GM20431 (cell line): ENCODE measurements at regions not wholly inside any gene's neighbourhood (a gene's known extent, or its start where the extent isn't known, plus 50 kb on each side); places are given as distances from the start of the nearest gene placed in this dataset.

ENCODE experiments used
- in situ Hi-C: fragments of 300-500 bp; cut with MseI, MboI; formaldehyde crosslinking; loops from one replicate; pipeline ENCODE4 v1.15.0; 2020; ENCODE audit warnings: low sequenced_read_pairs; ENCODE audit not compliant: unreplicated experiment

DNA sequence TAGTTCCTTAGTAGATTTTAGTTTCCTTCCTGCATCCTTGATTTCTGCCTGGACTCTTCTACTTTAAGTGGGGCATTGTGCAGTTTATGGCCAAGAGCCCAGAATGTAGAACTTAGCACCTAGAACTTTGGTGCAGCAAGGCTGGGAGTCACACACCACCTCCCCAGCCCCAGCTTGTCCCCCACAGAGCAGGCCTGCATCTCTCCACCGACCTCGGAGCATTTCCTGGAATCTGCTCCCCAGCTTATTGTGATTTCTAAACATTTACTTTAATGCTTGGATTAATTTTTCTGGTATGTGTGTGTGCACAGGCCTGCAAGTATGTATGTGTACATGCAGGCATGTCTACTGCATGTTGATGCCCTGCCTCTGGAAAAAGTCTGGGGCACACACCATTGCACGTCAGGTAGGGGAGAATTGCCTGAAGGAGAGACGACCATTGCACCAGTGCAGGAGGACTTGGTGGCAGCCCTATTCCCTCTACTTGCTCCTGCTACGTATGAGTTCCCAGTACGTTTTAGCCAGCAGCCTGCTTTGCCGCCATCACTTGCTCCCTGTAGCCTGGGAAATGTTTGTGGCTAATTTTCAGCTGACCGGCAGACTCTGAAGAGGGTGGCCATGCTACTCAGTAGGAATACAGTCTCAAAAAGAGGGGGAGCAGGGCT lies 419.9 kb upstream of the HS6ST1 start:
- in situ Hi-C loops, result no loop called here

DNA sequence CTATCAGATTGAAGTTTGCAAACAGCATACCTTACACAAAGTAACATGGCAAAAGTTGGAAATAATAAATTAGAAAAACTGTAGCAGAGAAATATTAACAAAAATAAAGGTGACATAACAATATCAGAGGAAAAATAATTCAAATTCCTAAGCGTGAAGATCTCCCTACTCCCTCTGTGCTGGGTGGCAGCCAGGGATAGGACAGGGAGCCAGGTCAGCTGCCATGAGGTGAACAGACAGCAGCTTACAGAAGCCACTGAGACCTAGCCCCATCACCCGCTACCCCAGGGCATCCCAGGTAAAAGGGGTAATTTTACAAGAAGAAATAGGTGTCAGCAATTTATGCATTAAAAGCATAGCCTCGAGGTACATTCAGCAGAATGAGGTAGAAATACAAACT lies 423.8 kb upstream of the HS6ST1 start:
- in situ Hi-C loops, result no loop called here

DNA sequence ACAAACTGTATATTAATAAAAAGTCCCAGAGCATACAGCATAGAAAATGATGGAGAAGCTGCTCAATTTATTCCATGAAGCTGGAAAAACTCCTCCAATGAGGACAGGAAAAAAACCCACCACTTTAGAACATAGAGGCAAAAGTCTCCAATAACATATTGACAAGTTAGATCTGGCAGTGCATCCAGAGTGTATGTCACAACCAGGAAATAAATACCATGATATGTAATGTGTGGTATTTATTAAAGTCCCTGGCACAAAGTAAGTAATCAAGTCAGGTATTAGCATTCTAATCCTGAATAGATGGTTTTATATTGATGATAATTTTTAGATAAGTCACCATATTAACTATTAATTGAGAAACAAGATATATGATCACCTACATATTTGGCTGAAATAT lies 427.3 kb upstream of the HS6ST1 start:
- in situ Hi-C loops, result no loop called here

DNA sequence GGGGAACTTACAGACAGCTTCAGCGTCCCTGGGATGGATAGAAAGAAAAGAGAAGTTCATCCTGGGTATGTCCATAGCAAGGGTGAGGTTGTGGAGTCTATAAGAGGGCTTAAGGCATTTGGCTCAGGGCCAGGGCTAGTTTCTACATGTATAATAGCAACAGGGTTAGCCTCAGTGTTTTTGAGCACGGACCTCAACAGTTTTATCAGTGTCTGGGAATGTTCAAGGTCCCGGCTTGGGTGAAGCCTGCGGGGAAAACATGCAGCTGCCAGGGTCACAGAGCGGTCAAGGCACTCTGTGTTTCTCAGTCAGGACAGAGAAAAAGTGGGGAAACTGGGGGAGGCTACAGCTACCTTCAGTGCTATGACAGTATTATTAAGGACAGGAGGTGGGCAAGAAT lies 427.7 kb upstream of the HS6ST1 start:
- in situ Hi-C loops, result no loop called here

DNA sequence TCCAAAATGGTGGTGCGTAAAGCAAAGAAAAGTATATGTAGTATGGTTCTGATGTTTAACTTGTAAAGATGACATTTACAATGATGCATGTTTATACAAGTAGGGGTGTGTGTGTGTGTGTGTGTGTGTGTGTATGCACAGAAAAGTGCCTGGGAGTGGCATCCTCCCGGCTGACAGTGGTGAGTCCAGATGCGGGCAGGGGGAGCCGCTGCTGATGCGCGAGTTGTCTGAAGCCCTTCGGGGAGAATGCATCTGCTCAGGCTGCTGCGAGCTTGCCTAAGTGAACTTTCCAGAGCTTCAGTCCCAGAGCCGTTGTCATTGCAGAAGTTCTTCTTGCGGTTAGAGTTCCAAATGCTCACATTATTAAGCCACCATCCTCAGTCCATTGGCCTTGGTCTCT lies 429.7 kb upstream of the HS6ST1 start:
- in situ Hi-C loops, result no loop called here

DNA sequence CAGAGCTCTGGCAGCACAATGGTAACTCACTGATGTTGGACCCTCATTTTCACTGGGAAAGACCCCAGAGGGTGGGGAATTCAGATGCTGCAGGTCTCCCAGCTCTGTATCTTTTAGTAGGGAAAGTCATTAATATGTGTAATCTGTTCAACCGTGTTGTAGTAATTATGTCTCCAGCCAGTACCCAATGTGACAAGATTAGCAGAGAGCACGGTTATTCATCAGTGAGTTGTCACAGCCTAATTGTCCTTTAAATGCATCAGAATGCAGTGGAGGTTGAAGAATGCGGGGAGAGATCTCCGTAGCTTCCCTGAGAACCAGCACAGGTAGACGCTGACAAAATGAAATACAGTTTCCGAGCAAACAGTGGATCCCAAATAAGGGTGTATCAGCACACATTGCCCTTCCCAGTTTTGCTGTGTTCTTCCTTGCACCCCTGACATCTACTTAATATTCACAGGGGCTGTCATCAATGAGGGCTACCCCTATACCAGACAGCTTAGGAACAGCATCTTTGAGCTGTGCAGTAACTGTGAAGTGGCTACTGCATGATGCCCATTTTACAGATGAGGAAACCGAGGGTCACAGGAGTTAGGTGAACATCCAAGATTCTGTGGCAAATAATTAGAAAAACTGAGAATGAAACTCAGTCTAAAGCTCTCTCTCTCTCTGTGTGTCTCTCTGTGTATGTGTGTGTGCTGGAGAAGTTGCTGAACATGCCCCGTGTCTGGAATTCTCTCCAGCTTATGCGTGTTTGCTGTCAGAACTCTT lies 430.4 kb upstream of the HS6ST1 start:
- in situ Hi-C loops, result no loop called here

DNA sequence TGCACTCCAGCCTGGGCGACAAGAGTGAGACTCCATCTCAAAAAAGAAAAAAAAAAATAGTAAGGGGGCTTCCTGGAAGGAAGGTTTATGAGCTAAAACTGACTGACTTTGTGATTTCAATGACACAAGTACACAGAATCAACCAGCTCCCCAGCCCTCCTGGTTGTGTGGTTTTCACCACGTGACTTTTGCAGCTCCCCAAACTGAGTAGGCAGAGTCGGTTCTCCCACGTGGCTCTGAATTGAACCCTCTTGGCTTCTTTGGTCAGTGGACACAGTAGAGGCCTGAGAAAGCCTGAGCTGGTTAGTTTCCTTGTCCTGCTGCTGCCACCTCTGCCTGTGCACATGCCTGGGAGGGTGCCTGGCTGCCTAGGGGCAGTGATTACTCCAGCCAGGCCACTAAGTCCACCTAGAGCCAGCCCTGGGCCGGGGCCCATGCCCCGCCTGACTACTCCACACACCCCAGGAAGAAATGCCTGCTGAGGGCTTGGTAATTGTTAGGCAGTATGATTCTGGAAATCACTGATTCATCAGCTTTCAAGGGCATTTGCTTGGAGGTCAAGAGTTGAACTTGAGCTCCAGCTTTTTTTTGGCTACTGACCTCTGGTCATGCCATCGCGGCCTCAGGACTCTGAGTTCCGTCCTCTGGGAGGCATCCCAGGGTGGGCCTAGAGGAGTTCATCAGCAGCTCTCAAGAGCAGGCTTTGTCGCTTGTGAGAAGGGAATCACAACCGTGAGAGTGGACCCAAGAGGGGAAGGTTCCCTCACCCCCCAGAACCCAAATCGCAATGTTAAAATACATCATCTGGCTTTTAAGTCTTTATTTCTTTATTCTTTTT lies 431.9 kb upstream of the HS6ST1 start:
- in situ Hi-C loops, result no loop called here

DNA sequence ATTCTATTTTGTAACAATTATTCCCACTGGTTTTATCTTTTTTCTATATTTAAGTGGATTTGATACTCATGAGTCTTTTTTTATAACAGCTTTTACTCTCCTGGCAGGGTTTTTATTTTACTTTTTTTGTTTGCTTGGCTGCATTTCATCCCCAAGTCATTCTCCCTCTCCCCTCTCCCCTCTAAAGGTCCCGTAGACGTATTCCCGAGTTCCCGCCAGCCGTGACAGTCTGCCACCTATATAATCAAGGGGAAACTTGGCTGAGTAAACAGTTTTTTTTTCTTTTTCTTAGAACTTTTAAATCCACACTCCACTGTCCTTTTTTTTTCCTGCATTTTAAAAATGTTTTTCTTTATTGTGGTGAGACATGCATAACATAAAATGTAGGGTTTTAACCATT lies 433.1 kb upstream of the HS6ST1 start:
- in situ Hi-C loops, result no loop called here

DNA sequence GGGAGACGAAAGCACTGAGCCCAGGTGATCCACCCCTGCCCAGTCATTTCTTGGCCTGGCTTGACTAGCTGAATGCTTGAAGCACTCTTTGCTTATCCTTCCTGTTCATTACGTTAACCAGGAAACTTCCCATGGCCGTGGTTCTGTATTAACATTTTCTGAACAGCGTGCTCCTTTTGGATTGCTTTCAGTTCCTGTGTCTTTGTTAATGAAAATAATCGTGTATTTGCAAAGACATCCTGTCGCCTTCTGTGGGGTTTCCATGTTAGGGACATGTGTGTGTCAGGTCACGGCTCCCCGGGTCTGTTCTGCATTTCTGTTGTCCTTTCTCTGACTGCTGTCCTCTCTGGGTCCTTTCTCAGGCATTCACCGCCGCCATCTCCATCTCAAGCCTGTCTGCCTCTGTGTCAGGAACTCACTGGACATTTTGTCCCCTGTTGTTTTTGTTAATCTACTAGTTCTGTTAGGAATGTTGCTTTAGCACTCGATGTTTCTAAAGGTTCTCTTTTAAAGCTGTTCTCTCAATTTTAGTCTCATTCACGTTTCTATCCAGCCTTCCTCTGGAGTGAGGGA lies 434.1 kb upstream of the HS6ST1 start:
- in situ Hi-C loops, result no loop called here

DNA sequence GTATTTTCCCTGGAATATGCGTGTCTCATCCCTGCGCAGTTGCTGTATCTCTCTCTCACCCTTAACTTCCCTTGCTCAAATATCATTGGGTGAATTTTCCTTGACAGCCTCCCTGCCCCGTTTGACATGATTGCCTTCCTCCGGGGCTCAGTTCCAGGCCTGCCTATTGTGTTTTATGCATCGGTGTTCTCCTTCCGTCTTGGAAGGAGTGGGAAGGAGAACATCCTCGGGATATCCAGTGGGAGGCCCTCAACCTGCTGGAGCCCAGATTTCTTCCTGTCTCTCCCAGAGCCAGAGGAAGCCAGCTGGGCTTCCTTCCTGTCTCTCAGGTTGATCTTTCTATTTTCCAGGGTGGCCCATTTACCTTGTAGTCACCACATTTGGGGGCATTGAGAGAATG lies 434.7 kb upstream of the HS6ST1 start:
- in situ Hi-C loops, result no loop called here

DNA sequence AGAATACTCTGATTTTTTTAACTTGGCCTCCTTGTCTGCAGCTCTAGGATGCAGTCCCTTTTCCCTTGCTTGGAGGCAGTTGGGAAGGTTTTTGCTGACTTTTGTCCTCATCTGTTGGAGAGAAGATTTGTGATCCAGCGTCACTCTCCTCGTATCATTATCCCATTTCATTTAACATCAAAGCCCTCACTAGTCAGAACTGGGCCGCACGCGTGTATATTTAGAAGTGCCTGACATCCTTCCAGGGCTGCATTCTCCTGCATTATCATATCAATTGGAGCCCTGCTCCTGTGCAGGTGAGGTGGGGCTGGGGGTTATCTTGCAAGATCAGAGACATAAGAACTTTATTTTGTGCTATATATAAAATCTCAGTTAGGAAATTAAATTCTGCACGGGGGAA lies 435.1 kb upstream of the HS6ST1 start:
- in situ Hi-C loops, result no loop called here

DNA sequence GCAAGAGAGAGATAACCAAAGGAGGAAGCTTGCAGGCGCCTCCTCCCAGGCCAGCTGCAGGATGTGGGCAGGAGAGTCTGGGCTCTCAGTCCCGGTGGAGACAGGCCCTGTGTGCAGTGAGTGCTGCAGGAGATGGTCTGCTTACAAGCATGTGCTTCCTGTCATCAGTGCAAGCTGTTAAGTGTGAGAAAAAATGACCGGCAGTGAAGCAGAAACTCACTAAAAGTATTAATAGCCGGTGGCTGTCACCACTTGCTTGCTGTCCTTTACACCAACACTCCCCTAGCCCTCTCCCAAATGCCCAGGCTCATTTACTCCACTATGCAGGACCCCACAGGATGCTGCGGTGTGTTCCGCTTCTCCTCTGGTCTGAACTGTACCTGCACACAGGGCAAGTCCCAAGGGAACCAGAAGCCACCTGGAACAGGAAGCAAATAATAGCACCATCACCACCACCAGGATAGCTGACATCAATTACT lies 435.6 kb upstream of the HS6ST1 start:
- in situ Hi-C loops, result no loop called here

DNA sequence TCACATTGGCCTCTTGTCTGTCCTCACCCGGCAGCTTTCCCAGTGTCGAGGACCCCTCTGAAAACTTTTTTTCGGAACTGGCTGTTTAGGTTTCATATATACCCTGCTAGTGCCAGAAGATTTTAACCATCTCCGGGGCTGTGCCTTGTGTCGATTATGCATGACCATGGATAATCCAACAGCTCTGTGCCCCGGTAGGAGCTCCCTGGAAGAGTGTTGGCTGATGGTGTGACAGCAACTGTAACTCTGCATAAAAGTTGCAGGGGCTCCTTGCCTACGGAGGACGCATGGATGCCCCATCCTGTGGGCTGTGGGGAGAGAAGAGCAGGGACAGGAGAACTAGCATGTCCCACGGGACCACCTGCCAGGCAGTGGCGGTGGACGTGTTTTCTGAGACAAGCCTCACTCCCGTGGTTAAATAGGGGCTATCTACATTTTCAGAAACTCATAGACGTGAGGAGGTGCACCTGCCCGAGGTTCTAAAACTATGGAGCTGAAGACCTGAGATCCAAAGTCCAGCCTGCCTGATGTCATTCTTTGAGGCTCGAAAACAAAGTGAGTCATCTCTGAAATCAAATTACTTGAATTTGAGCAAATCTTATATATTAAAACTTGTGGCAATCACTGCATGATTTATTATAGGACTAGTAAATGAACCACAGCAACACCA lies 437.2 kb upstream of the HS6ST1 start:
- in situ Hi-C loops, result no loop called here

DNA sequence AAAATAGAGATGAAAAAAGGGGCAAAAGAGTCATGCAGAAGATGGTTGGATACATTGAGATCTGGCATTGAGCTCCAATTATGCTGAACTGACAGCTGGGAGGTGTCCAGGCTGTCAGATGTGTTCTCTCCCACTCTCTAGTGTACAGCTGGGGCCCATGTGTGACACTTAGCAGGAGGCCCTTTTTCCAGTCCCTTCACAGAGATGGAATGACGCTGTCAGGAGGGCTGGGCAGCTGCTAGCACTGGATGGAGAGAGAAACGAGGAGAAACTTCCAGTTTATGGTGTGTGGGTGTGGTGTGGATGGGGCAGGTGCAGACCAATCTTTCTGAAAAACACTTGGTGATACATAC lies 437.7 kb upstream of the HS6ST1 start:
- in situ Hi-C loops, result no loop called here

DNA sequence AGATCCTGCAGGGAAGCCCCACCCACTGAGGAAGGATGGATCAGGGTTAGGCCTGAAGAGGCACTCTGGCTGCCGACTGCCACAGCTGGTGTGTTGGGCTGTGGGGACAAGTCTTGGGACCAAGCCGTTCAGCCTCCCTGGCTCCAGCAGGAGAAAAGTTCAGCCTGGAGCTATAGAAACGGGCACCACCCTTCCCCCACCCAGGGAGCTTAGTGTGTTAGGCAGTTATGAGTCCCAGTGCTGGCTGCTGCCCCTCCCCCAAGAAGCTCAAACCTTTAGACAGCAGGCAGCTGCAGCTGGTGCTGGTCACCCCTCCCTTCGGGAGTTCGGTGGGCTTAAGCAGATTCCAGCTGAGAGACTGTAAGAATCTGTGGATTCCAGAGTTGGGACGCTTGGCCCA lies 447.1 kb upstream of the HS6ST1 start:
- in situ Hi-C loops, result no loop called here

DNA sequence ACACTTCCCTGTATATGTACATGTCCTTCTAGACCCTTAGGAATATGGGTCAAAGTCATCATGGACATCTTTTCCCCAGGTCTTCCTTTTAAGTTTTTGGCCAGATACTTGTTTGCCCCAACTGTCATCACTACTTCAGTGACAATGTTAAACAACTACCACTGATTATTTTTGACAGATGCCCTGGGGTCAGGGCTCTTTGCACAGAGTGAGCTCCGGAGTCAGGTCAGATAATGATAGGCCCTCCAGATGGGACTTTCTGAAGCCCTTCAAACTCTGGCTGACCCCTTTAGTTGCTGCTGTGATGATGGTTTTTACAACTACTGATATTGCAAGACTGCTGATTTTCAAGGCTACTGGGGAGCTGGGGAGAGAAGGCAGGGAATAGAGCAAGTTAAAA lies 449.4 kb upstream of the HS6ST1 start:
- in situ Hi-C loops, result no loop called here

DNA sequence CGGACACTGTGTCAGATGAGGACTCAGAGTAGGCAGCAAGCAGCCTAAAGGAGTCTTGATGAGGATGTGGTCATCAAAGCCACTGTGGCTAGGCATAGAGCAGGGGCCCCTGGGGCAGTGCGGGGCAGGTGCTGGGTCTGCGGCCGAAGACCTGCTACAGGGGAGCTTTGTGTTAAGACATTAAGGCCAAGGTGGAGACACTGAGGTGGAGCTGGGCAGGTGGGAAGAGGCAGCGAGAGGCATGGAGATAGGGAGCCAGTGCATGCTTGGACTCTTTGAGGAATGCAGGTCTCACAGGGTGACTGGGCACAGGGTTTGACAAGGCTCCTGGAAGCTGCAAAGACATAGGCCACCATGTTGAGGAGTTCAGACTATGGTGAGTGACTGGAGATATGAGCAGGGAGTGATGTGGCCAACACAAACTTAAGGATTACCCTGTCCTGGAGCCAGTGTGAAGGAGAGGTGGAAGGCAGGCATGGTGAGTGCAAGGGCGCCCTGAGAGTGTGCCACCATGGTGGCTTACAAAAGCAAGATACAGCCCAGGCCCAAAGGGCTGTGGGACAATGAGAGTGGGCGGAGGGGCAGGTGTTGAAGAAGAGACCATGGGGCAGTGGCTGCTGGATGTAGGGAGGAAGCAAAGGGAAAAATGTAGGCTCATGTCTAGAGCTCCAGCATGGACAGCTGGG lies 450.9 kb upstream of the HS6ST1 start:
- in situ Hi-C loops, result no loop called here

DNA sequence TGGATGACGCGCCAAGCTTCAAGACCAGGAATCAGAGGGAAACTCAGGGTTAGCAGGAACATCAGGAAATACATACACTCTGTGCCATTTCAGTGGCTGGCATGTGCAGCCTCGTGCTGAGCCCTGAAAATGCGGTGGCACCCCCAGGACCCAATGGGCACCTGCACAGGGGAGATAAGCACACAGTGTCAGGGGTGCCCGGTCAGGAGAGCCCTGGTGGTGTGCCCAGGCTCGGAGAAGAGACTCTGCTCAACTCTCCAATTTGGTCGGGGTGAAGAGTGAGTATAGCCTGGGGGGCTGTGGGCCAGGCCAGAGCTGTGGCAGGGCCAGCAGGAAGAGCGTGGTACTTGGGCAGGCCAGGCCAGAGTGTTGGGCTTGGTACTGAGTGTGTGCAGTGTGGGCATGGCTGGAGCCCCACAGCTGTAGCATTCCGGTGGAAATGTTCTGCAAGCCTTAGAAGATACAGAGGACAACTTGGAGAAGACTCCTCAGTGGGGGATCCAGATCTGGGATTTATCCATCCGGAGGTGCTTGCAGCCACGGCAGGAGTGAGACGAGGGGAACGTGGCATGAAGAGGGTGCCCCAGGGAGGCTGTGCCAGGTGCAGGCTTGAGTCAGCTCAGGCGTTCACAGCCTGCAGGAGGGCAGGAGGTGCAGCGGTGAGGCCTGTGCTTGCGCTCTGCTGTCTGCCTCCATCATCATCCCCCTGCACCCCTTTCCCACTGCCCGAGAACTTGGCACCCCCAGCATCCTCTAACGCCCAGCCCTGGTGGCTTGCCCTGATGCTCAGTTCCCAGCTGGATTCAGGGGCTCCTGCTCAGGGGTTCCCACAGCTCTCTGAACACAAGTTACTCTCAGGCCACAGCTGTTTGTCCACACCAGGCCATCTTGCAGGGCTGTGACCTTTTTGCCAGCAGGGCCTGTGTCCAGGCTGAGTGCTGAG lies 451.7 kb upstream of the HS6ST1 start:
- in situ Hi-C loops, result no loop called here

DNA sequence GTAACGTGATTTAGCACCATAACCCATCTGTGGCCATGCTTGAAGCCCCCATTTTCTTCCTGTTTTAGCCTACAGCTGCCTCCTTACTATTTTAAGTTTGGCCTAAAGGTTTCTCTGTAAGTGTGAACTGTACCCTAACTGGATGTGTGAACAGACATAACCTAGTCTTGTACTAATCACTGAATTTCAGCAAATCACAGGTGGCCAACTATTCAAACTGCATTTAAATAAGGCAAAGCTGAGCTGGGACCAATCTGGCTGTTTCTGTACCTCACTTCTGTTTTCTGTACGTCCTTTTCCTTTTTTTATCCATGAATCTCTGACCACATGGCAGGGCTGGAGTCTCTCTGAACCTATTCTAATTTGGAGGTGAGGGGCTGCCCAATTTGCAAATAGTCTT lies 452.7 kb upstream of the HS6ST1 start:
- in situ Hi-C loops, result no loop called here
